ENCODE measurements at regions not wholly inside any gene's neighbourhood (a gene's known extent, or its start where the extent isn't known, plus 50 kb on each side); places are given as distances from the start of the nearest gene placed in this dataset.

- peaks cover 4% of the 10 kb centered on the region for H3K27me3 Mint-ChIP-seq (ENCODE audit: low read depth, poor library complexity)
- H3K9me3 Mint-ChIP-seq, result no peaks in the 10 kb centered on the region
- H3K4me3 Mint-ChIP-seq, result no peak overlapping the region
- H3K4me1 Mint-ChIP-seq, result no peaks in the 10 kb centered on the region
- no peak overlapping the region for H3K27ac Mint-ChIP-seq
- no peaks in the 10 kb centered on the region for H3K36me3 Mint-ChIP-seq (ENCODE audit: low read depth)
- no peak for DNase-seq
- TF ChIP-seq, protein P1, sequence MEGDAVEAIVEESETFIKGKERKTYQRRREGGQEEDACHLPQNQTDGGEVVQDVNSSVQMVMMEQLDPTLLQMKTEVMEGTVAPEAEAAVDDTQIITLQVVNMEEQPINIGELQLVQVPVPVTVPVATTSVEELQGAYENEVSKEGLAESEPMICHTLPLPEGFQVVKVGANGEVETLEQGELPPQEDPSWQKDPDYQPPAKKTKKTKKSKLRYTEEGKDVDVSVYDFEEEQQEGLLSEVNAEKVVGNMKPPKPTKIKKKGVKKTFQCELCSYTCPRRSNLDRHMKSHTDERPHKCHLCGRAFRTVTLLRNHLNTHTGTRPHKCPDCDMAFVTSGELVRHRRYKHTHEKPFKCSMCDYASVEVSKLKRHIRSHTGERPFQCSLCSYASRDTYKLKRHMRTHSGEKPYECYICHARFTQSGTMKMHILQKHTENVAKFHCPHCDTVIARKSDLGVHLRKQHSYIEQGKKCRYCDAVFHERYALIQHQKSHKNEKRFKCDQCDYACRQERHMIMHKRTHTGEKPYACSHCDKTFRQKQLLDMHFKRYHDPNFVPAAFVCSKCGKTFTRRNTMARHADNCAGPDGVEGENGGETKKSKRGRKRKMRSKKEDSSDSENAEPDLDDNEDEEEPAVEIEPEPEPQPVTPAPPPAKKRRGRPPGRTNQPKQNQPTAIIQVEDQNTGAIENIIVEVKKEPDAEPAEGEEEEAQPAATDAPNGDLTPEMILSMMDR (IDR thresholded peaks at IDR 0.05), result no peak
These were observed 455.6 kb downstream of the CCDC91 start for GRCh38 chr12:28645891-28646290.

GRCh38 chr12:28650906-28651305, 460.6 kb downstream of the CCDC91 start:
- no peak for DNase-seq
- Mint-ChIP-seq H3K9me3 (peaks cover 9% of the 10 kb centered on the region), H3K27ac (no peak overlapping the region), H3K27me3 (ENCODE audit: low read depth, poor library complexity) (no peaks in the 10 kb centered on the region), H3K4me1 (no peaks in the 10 kb centered on the region), H3K36me3 (ENCODE audit: low read depth) (no peaks in the 10 kb centered on the region), H3K4me3 (no peak overlapping the region)
- TF ChIP-seq, protein P1 (IDR thresholded peaks at IDR 0.05), result no peak

- Mint-ChIP-seq H3K27me3 (ENCODE audit: low read depth, poor library complexity) (no peaks in the 10 kb centered on the region), H3K9me3 (peaks cover 10% of the 10 kb centered on the region), H3K27ac (no peak overlapping the region), H3K36me3 (ENCODE audit: low read depth) (no peaks in the 10 kb centered on the region), H3K4me1 (no peaks in the 10 kb centered on the region), H3K4me3 (no peak overlapping the region)
- DNase-seq, result no peak
- TF ChIP-seq, protein P1 (IDR thresholded peaks at IDR 0.05), result no peak
These were observed 462.0 kb downstream of the CCDC91 start for GRCh38 chr12:28652239-28652638.

DNA sequence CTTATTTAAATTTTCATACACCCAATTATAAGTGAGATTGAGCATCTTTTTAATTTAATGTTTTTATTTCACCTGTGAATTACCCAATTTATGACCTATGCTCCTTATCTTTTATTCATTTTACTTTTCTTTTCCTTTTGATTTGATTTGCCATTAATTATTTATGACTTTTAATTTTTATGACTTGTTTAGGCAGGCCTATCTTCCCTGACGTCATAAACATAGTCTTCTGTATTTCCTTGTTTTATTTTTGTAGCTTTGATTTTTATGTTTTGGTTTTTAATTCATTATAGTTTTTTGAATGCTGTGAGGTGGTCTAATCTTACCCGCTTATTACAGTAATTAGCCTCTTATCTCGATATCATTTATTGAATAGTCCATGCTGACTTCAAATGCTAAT, 467.1 kb upstream of the FAR2 start:
- no peaks in the 10 kb centered on the region for H3K36me3 Mint-ChIP-seq (ENCODE audit: low read depth)
- H3K9me3 Mint-ChIP-seq, result no peaks in the 10 kb centered on the region
- no peak overlapping the region for H3K27ac Mint-ChIP-seq
- no peaks in the 10 kb centered on the region for H3K27me3 Mint-ChIP-seq (ENCODE audit: low read depth, poor library complexity)
- H3K4me3 Mint-ChIP-seq, result no peak overlapping the region
- H3K4me1 Mint-ChIP-seq, result no peaks in the 10 kb centered on the region
- TF ChIP-seq, protein P1 (IDR thresholded peaks at IDR 0.05), result no peak
- no peak for DNase-seq

DNA sequence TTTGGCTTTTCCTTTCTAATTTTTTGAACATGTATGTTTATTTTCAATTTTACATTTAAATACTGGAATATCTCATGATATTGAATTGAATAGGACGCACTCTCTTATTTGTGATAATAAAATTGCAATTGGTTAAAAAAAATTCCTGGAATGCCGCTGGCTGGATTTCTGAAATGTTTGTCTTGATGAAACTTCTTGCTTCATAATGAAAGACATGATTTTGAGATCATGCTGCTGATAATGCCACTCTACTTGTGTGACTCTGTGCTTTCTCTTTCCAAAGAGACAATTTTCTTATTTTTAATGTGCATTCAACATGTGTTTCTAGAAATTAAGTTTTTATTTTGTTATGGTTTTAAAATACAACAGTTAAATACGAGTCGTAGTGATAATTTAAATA, 465.7 kb upstream of the FAR2 start:
- TF ChIP-seq, protein P1 (IDR thresholded peaks at IDR 0.05), result no peak
- no peak overlapping the region for H3K4me3 Mint-ChIP-seq
- H3K27ac Mint-ChIP-seq, result no peak overlapping the region
- no peaks in the 10 kb centered on the region for H3K36me3 Mint-ChIP-seq (ENCODE audit: low read depth)
- no peaks in the 10 kb centered on the region for H3K9me3 Mint-ChIP-seq
- no peaks in the 10 kb centered on the region for H3K4me1 Mint-ChIP-seq
- no peaks in the 10 kb centered on the region for H3K27me3 Mint-ChIP-seq (ENCODE audit: low read depth, poor library complexity)
- no peak for DNase-seq

DNA sequence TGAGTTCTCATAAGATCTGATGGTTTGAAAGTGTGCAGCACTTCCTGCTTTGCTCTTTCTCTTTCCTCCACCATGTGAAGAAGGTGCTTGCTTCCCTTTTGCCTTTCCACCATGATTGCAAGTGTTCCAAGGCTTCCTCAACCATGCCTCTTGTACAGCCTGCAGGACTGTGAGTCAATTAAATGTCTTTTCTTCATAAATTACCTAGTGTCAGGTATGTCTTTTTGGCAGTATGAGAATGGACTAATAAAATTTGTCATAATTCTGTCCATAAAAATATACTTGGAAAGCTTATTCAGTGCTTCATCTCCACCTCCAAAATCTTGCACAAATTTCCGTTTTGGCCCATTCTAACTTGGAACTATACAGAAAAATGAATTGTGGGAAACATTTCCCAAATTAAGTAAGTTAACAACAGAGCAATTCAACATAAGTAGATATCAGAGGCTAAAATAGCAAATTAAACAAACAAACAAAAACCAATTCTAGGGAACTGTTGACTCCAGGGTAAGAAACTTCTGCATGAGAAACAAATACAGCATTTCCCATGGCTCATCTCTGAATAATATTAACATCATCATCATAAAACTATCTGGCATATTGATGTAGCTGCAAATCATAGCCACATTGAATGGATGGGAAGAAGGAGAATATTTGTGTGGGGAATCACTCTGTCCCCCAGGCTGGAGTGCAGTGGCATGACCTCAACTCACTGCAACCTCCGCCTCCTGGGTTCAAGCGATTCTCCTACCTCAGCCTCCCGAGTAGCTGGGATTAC, 459.5 kb upstream of the FAR2 start:
- TF ChIP-seq, protein P1 (IDR thresholded peaks at IDR 0.05), result no peak
- Mint-ChIP-seq H3K9me3 (no peaks in the 10 kb centered on the region), H3K4me1 (no peaks in the 10 kb centered on the region), H3K36me3 (ENCODE audit: low read depth) (no peaks in the 10 kb centered on the region), H3K4me3 (no peak overlapping the region), H3K27ac (no peak overlapping the region), H3K27me3 (ENCODE audit: low read depth, poor library complexity) (no peaks in the 10 kb centered on the region)
- no peak for DNase-seq

All from nephron progenitor cell (in vitro differentiated cells).